DMS53 treated with DMSO at 0.1 percent for 48 hours (cell line): ENCODE measurements at regions not wholly inside any gene's neighbourhood (a gene's known extent, or its start where the extent isn't known, plus 50 kb on each side); places are given as distances from the start of the nearest gene placed in this dataset.
"Not testable (repeated sequence)": the region's sequence is repeated elsewhere in the genome, so short reads cannot be mapped to it uniquely, and the experiment has no call there.

Experiments used
- DNase-seq: peaks from one replicate; lab custom pipeline; 2025; ENCODE audit not compliant: unreplicated experiment; lab: John Stamatoyannopoulos, UW

DNA sequence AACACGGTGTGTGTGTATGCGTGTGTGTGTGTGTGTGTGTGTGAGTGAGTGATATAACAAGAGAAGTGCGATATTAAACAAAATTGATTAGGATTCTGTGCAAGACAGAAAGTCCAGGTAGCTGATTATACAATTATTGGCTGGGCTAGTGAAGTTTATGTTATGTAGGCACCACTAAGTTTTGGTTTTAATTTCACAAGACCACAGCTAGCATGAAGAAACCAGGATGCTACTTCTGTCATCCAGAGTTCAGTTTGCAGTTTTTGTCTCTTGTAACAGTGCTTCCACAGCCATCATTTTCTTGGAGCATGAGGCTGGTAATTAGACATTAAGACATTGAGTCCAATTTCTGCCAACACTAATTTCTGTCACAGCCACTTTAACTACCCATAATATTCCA lies 1590.2 kb upstream of the B3GALT2 start:
- DNase-seq = no peak

DNA sequence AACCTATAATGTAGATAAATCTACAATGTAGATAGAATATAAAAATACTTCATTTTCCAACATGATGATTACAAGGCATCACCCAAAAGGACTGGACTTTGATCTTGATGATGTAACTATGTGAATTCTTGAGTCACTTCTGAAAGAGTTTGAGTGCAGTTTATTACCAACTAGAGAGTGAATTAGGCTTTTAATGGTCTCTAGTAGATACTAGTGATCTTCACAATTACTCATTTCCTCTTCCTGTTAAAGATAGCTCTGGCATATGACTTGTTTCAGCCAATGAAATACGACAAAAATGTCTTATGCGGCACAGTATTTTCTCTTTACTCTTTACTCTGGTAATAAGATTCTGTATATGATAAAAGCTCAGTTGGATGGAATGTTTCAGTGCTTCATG lies 1588.1 kb upstream of the B3GALT2 start:
- DNase-seq = no peak

DNA sequence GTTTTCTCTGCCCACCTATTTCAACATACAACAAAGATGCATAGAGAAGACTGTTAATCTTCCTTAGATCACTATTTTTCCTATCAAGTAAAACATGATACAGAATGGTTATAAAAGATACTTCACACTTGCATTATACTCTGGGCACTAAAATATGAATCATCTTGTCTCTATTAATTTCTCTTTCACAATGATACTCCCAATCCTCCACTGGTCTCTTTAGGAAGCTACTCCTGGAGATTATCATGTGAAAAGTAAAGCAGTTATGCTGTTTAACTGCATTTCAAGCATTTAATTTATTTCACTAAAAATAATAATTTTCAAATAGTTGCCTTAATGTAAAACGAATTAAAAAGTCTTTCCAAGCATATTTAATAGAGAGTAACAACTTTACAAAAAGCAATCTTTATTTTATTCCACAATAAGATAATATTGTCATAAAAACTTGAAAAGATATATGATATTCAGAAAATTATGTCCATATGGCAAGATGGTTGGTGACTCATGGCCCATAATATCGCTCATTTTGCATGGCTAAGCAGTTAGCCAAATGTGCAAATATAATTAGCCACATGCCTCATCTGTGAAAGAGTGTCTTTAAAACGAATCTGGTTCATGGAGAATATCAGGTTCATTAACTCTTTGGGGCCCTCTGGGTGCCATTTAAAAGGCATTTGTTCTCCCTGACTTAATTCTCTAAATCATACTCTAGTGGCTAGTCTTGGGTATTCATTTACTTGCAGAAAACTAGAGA lies 1569.0 kb upstream of the B3GALT2 start:
- no peak for DNase-seq

DNA sequence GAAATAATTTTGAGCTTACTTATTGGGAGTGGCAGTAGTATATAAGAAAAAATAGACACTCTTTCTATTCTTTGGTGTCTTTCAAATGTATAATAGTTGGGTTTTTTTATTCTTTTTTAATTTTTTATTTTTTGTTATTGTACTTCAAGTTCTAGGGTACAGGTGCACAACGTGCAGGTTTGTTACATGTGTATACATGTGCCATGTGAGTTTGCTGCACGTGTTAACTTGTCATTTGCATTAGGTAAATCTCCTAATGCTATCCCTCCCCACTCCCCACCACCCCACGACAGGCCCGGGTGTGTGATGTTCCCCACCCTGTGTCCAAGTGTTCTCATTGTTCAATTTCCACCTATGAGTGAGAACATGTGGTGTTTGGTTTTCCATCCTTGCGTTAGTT lies 1552.4 kb upstream of the B3GALT2 start:
- DNase-seq = not testable (repeated sequence)

DNA sequence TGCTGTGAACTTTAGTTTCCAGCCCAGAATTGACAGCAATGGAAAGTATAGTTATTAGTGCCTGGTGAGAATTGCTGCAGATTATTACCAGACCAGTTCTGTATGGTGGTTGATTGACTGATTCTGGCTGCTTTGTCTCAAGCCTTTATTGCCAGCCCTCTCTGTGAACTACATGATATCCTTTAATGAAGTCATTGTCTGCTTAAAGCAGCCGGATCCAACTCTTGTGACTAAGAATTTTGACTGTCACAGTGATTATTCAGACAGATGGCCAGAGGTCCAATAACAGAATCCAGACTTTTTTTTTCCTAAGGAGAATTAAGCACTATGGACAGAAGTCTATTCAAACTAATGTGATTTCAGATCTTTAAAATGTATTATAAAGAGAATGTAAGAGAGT lies 1548.6 kb upstream of the B3GALT2 start:
- DNase-seq = no peak

DNA sequence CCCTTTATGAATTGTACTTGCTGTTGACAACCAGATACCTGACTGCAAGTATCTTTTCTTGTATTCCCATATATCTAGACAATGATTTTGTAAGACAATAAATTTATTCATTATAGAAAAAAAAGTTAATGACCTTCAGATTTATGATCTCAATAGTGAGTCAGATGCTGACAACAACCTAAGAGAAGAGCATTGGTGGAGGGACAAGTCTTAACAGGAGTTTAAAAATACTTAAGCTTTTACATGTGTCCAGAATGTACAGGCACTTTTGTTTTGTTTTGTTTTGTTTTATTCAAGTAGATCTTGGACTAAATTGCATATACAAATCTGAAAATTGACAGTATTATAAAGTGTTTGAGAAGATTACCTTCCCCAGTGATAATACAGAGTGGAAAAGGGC lies 1544.6 kb upstream of the B3GALT2 start:
- DNase-seq = no peak

DNA sequence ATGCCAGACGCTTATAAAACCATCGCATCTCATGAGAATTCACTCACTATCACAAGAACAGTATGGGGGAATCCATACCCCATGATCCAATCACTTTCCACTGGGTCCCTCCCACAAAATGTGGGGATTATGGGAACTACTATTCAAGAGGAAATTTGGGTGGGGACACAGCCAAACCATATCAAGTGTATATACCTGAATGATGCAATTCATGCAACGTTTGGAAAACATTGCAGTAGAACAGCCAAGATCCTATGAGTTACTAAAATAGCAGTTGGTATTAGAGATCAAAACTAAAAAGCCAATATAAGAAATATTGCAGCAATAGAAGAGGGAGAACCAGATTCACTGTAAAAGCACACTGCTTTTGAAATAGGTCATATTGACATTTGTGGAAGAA lies 1543.9 kb upstream of the B3GALT2 start:
- no peak for DNase-seq

DNA sequence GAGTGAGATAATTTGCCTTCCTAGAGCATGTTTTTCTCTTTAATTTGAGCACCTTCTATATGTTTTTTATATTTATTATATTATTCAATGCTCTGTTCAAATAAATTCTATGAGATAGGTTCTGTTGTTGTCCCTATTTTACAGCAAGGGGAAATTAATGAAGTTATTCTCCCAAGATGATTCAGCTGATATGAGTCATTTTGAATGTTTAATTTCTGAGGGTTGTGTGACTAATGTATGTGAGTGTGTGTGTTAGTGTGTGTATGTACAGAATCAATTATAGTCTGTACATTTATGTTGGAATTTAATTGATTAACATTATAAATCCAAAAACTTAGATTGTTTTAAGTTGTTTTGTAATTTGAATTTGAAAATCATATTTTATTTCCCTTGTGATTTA lies 1536.7 kb upstream of the B3GALT2 start:
- no peak for DNase-seq

DNA sequence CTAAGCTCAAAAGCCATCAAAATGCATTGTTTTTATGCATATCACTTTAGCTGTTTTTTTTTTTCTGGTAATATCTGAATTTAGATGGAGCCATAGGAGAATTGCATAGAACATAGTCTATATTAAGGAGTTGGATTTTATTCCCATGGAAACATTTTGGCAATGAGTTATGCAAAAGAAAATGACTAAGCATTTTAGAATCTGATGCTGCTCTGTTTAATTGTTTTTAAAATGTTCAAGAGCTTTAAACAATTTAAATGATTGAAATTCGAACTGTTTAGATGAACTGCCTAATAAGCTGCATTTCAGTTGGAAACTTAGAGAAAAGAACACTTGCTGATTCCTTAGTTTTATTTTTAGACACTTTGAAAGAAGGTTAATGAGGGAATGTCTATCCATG lies 1531.5 kb upstream of the B3GALT2 start:
- no peak for DNase-seq

DNA sequence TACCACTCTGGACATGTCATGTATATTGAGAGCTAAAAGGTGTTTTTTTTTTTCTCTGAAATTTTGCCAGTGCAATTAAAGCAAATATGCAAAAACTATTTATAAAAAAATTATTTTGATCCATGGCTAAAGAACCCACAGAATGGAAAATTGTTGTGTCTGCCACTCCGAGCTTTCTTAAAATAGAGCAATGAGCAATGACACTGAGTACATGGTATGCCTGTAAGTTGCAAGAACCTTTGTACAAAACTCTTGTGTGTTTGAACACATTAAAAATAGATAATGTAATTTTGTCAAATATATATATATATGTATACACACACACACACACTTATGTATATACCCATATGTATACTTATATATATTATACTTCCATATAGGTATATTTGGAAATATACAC lies 1530.9 kb upstream of the B3GALT2 start:
- DNase-seq = no peak

DNA sequence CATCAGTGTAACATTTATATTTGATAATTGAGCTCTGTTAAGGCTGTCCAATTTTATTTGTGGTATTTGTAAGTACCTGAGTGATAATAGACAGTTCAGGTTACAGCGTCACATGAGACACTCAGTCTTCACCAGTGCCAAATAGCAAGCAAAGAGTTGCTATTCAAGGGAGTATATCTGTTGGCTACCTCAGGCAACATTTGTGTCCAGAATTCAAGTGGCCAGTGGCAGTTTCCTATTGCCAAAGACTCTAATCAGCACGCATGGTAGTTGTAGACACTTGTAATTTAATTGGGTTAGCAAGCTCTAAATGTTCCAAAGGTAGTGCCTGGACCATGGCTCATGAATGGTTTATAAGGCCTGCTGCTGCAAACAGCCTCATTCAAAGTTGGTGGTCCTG lies 1524.3 kb upstream of the B3GALT2 start:
- no peak for DNase-seq

DNA sequence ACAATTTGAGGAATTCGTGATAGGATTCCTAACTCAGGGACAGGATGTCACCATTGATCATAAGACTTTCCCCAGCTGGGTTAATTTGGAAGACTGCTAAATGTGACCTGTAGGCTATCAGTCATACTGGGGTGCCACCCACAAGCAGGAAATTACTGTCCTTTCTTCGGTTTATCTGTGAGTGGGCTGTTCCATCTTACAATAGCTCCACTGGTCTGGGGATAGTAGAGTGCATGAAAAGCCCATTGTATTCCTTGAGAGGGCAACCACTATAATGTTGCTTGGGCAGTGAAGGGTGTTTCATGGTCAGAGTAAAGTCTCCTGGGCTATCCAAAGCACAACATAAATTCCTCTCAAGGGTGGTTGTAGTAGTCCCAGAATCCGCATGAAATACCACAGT lies 1523.0 kb upstream of the B3GALT2 start:
- no peak for DNase-seq

DNA sequence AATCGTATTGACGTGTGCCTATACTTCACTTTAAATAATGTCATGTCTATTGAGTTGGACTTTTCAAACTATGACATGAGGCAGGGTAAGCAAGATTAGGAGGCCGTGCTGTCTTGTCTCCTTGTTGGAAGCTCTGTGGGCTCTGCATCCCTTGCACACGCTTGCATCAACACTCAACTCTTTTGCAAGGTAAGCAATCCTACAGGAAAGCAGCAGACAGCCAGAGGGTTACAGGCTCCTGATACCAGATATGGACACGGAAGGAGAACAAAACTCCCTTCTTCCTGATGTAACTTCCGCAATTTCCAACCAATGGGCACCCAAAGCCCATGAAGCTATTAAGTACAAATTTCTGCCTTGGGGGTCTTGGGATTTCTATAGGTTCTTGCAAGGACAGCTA lies 1520.7 kb upstream of the B3GALT2 start:
- DNase-seq = no peak

DNA sequence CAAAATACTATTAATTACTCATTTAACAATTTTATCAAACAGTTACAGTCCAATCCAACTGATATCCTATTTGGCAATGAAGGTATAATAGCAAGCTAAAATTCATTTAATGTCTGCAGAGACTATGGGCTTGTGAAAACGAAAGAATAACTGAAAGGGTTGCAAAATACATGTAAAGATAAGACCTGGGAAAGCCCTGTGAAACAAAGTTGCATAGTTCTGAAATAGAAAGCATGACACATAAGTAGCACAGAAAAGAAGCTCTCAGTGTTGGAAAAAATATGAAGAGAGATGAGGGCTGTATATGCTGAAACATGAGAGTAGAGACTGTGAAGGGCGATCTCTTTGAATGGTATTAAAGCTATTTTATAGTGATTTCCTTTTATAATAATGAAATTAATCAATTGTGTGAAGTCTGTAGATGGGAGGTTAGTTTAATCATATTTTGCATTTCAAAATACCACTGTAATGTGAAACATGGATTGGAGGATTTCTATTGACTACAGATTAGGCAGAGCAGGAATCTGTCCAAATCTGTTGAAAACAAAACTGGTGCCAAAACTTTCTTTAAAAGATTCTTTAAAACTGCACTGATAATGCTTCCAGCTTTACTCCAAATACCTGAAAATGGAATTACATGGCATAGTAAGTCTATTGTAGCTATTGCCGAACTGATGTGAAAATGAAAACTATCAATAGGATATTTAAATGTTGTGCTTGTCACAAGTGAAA lies 1518.9 kb upstream of the B3GALT2 start:
- no peak for DNase-seq

DNA sequence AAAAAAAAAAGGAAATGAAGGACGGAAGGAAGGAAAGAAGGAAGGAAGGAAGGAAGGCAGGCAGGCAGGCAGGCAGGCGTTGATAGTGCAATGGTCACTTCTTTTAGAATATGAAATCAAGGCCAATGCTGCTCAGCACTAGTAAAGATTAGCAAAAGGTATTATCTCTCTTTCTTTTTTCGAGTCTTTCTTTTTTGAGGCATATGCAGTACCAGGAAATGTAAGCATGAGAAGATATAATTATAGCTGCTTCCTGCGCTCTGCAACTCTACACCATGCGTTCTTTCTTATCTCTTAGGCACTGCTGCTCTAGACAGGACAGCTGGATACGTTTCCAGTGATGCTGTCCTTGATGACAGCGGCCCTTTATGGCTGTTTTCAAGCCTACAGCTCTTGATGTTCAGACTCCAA lies 1512.5 kb upstream of the B3GALT2 start:
- DNase-seq = no peak

DNA sequence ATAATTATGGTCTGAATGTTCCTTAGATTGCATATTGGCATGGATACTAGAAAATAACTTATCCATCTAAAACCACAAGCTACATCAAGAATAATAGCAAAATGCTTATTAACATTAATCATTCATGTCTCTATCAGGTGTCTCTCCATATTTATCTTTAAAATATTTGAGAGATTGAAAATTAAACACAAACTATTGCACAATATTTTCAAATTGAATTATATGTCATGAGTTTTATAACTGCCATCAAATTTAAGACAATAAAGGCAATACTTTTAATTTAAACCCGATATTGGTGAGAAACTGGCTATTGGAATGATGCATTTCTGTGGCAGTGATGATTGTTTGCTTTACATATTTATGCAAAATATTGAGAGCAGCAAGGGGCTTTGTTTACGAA lies 1506.8 kb upstream of the B3GALT2 start:
- no peak for DNase-seq

DNA sequence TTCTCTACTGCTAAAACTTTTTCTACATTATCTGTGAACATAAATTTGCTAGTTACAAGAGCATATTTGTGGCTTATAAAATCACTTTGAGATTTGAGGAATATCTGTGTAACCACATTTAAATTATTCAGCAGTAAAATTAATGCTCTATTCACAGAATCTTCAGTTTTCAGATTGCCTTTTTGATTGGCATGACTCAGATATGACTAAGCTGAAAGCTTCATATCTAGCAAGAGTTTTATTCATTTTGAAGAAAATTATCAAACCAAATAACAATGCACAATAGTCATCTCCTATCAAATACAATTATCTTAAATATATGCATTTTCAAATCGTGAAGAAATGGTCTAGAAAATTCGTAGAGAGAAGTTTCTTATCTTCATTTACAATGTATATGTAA lies 1498.2 kb upstream of the B3GALT2 start:
- DNase-seq = no peak

DNA sequence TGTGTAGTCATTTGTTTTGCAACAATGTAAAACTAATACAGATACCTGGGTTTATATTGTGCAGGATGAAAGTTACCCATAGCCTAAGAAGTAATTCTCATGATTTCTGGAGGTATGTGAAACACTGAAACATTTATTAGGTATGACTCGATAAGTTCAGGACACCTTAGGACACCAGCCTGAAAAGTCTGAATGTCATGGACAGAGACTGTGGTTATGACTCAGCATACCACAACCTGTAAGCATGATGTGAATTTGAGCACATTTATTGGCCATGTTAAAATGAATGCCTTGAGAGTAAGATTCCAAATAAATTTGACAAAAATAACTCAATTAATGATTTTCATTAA lies 1471.7 kb upstream of the B3GALT2 start:
- no peak for DNase-seq

DNA sequence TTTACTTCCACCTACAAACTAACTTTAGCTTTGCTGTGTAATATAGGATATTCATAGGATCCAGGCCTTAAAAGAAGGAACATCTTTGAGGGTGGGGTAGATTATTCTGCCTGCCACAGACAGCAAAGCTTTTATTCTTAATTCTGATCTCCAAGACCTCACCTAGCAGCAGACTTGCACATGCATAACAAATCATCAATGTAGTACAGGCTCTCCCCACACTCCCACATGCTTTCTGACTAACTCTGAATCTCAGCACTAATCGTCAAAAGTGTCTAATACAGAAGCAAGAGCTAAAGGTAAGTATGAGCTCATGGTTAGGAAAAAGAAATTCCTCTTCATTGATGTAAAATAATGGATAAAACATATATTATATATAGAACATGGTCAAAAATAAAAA lies 1468.5 kb upstream of the B3GALT2 start:
- DNase-seq = no peak

DNA sequence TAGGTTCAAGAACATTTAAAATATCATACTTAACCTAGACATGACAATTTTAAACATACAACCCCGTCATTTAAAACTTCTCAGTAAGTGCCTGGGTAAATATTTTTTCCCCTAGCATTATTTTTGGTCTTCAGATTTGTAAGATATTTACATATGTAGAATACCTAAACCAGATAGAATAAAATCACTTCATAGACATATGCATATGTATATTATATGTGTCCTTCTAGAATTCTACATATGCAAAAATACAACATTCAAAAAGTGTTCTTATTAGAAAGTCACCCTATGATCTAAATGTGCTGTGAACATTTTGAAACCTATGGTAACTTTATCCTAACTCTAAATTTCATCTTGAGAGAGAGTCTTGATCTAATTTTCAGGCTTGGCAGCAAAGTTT lies 1467.0 kb upstream of the B3GALT2 start:
- DNase-seq = no peak

DNA sequence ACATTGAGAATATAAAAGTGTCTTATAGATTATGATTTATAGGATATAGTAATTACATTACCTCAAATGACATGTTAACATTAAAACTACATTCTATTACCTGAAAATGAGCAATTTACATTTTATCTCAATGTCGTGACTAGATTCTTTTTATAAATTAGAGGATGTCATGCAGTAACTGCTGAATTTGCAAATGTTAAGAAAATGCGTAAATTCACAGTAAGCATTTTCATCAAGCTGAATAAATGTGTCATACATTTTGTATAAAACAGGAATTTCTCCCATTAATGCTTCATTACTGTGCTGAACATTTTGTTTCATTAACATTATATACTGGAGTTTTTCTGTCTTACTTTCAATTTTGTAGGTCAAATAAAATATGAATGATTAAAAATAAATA lies 1460.7 kb upstream of the B3GALT2 start:
- no peak for DNase-seq

DNA sequence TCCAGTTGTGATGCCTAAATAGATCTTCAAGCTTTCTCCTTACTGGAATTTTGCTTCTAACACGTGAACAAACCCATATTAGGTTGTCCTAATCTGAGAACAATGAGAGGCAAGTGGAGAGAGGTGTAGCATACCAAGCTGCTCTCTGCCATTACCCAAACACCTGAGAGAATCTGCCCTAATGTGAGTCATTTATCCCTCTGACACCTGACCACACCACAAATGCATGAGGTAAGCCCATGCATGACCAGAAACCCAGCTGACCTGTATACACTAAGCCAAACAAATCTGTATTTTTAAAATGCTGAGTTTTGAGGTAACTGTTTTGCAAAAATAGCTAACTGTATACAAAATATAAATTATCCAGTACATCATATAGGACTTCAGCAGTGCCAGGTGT lies 1458.1 kb upstream of the B3GALT2 start:
- no peak for DNase-seq

DNA sequence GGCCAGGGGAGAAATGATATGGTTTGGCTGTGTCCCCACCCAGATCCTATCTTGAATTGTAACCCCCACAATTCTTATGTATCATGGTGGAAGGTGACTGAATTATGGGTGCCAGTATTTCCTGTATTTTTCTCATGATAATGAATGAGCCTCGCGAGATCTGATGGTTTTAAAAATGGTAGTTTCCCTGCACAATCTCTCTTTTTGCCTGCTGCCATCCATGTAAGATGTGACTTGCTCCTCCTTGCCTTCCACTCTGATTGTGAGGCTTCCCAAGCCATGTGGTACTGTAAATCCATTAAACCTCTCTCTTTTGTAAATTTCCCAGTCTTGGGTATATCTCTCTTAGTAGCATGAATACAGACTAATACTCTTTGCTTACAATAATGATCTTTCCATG lies 1453.9 kb upstream of the B3GALT2 start:
- no peak for DNase-seq
